CD14-positive monocyte (primary cell): ENCODE measurements at regions not wholly inside any gene's neighbourhood (a gene's known extent, or its start where the extent isn't known, plus 50 kb on each side); places are given as distances from the start of the nearest gene placed in this dataset.
"Not testable (repeated sequence)": the region's sequence is repeated elsewhere in the genome, so short reads cannot be mapped to it uniquely, and the experiment has no call there.

Experiments used
- DNase-seq, 3 donors: peaks; one replicate each; pipeline ENCODE4 v3.0.0-alpha.2; 2011 to 2022
- H2AFZ ChIP-seq: 2 replicates; pipeline ENCODE4 v1.6.0; 2012; ENCODE audit warnings: mild to moderate bottlenecking, low read depth, low read length, inconsistent platforms; ENCODE audit not compliant: insufficient read depth, poor library complexity, severe bottlenecking
- H3K27ac ChIP-seq, 2 donors: 1 replicate in 1 of 2; 2 replicates in 1 of 2; pipeline ENCODE4 v1.5.1; 2012 to 2013; ENCODE audit warnings: low read length in 2 of 2, control low read depth in 1 of 2, inconsistent platforms in 1 of 2, low read depth in 1 of 2, mild to moderate bottlenecking in 1 of 2
- H3K27me3 ChIP-seq, 2 donors: one replicate each; pipeline versions ENCODE4 v1.6.0 to v1.6.1; 2011 to 2013; ENCODE audit warnings: low read length in 2 of 2; ENCODE audit not compliant: control insufficient read depth in 2 of 2, insufficient read depth in 2 of 2
- H3K36me3 ChIP-seq, 2 donors: replicated peaks in 1 of 2; 1 replicate in 1 of 2; 2 replicates in 1 of 2; pipeline versions ENCODE4 v1.5.1 to v1.6.1; 2012 to 2013; ENCODE audit warnings: low read length in 2 of 2, control low read depth in 1 of 2, inconsistent platforms in 1 of 2, mild to moderate bottlenecking in 1 of 2; ENCODE audit not compliant: insufficient read depth in 2 of 2, control insufficient read depth in 1 of 2
- H3K4me1 ChIP-seq, 2 donors: 1 replicate in 1 of 2; 2 replicates in 1 of 2; pipeline versions ENCODE4 v1.5.1 to v1.6.1; 2012 to 2013; ENCODE audit warnings: low read length in 2 of 2, control low read depth in 1 of 2, inconsistent platforms in 1 of 2, mild to moderate bottlenecking in 1 of 2, moderate library complexity in 1 of 2; ENCODE audit not compliant: insufficient read depth in 2 of 2, control insufficient read depth in 1 of 2
- H3K4me2 ChIP-seq: replicated peaks from 2 replicates; pipeline ENCODE3; 2012; ENCODE audit warnings: low read length, moderate library complexity, mild to moderate bottlenecking; ENCODE audit not compliant: poor library complexity, severe bottlenecking; ENCODE audit errors: extremely low read depth
- H3K4me3 ChIP-seq, 3 experiments: fragments of 200-600 bp in 1 of 3; sonication (generic) in 1 of 3; replicated peaks in 1 of 3; 1 replicate in 2 of 3; 2 replicates in 1 of 3; pipeline ENCODE4 v1.5.1; 2011 to 2013; ENCODE audit warnings: low read length in 3 of 3, mild to moderate bottlenecking in 3 of 3, control low read depth in 2 of 3, low read depth in 2 of 3, inconsistent platforms in 1 of 3, moderate library complexity in 1 of 3
- H3K79me2 ChIP-seq: 2 replicates; pipeline ENCODE4 v1.6.0; 2012; ENCODE audit warnings: mild to moderate bottlenecking, control low read depth, inconsistent platforms, low read length, moderate library complexity; ENCODE audit not compliant: insufficient read depth
- H3K9ac ChIP-seq: 2 replicates; pipeline ENCODE4 v1.6.0; 2017; ENCODE audit warnings: low read length, mild to moderate bottlenecking; ENCODE audit not compliant: insufficient read depth, poor library complexity, severe bottlenecking
- H3K9me3 ChIP-seq, 2 donors: replicated peaks in 1 of 2; 1 replicate in 1 of 2; 2 replicates in 1 of 2; pipeline versions ENCODE4 v1.5.1 to v1.6.1; 2012 to 2013; ENCODE audit warnings: low read length in 2 of 2, control low read depth in 1 of 2; ENCODE audit not compliant: control insufficient read depth in 1 of 2, insufficient read depth in 1 of 2
- H4K20me1 ChIP-seq: 2 replicates; pipeline ENCODE4 v1.6.0; 2012; ENCODE audit warnings: mild to moderate bottlenecking, low read length, control low read depth, moderate library complexity; ENCODE audit not compliant: insufficient read depth
- H3K27ac Mint-ChIP-seq, 7 donors: one replicate each; pipeline ENCODE4 v1.8.0; 2020; ENCODE audit warnings: mild to moderate bottlenecking in 7 of 7, mixed read lengths in 7 of 7, moderate library complexity in 6 of 7, inconsistent platforms in 2 of 7
- H3K27me3 Mint-ChIP-seq, 3 donors: one replicate each; pipeline ENCODE4 v1.8.0; 2021 to 2022; ENCODE audit warnings: low read depth in 3 of 3, mild to moderate bottlenecking in 3 of 3, mixed read lengths in 3 of 3, moderate library complexity in 3 of 3, inconsistent platforms in 1 of 3
- H3K36me3 Mint-ChIP-seq, 2 donors: one replicate each; pipeline ENCODE4 v1.8.0; 2020; ENCODE audit warnings: mixed read lengths in 2 of 2, inconsistent platforms in 1 of 2, mild to moderate bottlenecking in 1 of 2
- H3K4me1 Mint-ChIP-seq: one replicate; pipeline ENCODE4 v1.8.0; 2020; ENCODE audit warnings: mild to moderate bottlenecking, mixed read lengths
- H3K4me3 Mint-ChIP-seq, 2 donors: one replicate each; pipeline ENCODE4 v1.8.0; 2020; ENCODE audit warnings: mild to moderate bottlenecking in 2 of 2, mixed read lengths in 2 of 2, moderate library complexity in 1 of 2
- H3K9me3 Mint-ChIP-seq, 7 donors: one replicate each; pipeline ENCODE4 v1.8.0; 2020 to 2022; ENCODE audit warnings: mixed read lengths in 7 of 7, mild to moderate bottlenecking in 6 of 7, moderate library complexity in 6 of 7, inconsistent platforms in 2 of 7
- CTCF ChIP-seq: fragments of 200-600 bp; IDR thresholded peaks from one replicate; pipeline ENCODE4 v1.8.0; 2022; ENCODE audit warnings: antibody characterized with exemption, mild to moderate bottlenecking
- WGBS: methylation state at CpG from one replicate; pipeline ENCODE4 v1.1.5; 2013; ENCODE audit warnings: missing lambda C conversion rate; ENCODE audit not compliant: insufficient coverage; 5-methylcytosine and 5-hydroxymethylcytosine counted together
- intact Hi-C, 2 donors: fragments of 100-400 bp; cut with micrococcal nuclease; formaldehyde crosslinking; loops; one replicate each; pipeline versions ENCODE4 v1.15.0 to v1.15.1; 2023

GRCh38 chr2:215784371-215784783 is 229.0 kb downstream of the MREG start:
- Histone ChIP-seq H3K4me1 (peaks cover 0 to 7% of the 10 kb centered on the region in 2 donors), H3K4me3 (no peak overlapping the region), H3K9ac (no peak overlapping the region), H3K79me2 (no peaks in the 10 kb centered on the region), H3K27ac (no peak overlapping the region), H3K36me3 (no peaks in the 10 kb centered on the region), H3K9me3 (no peaks in the 10 kb centered on the region), H3K4me2 (no peak overlapping the region), H3K27me3 (peaks cover 0 to 10% of the 10 kb centered on the region in 2 donors), H2AFZ (no peak overlapping the region), H4K20me1 (no peaks in the 10 kb centered on the region)
- Mint-ChIP-seq H3K36me3 (no peaks in the 10 kb centered on the region), H3K27me3 (peaks cover 2 to 31% (median 4%) of the 10 kb centered on the region in 3 donors), H3K27ac (no peak overlapping the region), H3K4me3 (no peak overlapping the region), H3K4me1 (peaks cover 16% of the 10 kb centered on the region), H3K9me3 (peaks cover 0 to 6% (median 0%) of the 10 kb centered on the region in 7 donors)
- TF ChIP-seq CTCF: no peak
- intact Hi-C loops: loop anchor here in 1 of 2 donors (10.0 kb wide), 1 partner anchor 50 kb away; no protein-coding TSS in a partner anchor
- 100% methylated on average over 1 of the region's 3 CpGs for WGBS
- DNase-seq: no peak

- not testable (repeated sequence) for H3K27ac ChIP-seq, H2AFZ ChIP-seq, H4K20me1 ChIP-seq, H3K9me3 Mint-ChIP-seq, H3K4me3 ChIP-seq, H3K36me3 ChIP-seq, H3K4me1 ChIP-seq, H3K79me2 ChIP-seq, H3K4me2 ChIP-seq, H3K9ac ChIP-seq, DNase-seq, H3K27ac Mint-ChIP-seq, H3K9me3 ChIP-seq, H3K36me3 Mint-ChIP-seq, H3K4me3 Mint-ChIP-seq
- peaks cover 0 to 10% of the 10 kb centered on the region in 2 donors for H3K27me3 ChIP-seq
- Mint-ChIP-seq H3K4me1 (peaks cover 16% of the 10 kb centered on the region), H3K27me3 (peaks cover 2 to 34% (median 4%) of the 10 kb centered on the region in 3 donors)
- WGBS: 100% methylated on average over 2 of the region's 7 CpGs
- intact Hi-C loops: loop anchor here in 1 of 2 donors (10.0 kb wide), 1 partner anchor 49 kb away; no protein-coding TSS in a partner anchor
Observed at GRCh38 chr2:215783640-215784039, 229.7 kb downstream of the MREG start.
